ENCODE measurements at regions not wholly inside any gene's neighbourhood (a gene's known extent, or its start where the extent isn't known, plus 50 kb on each side); places are given as distances from the start of the nearest gene placed in this dataset.

GRCh38 chr20:12404941-12405340, 487.2 kb downstream of the BTBD3 start:
- ATAC-seq (no peak), DNase-seq (ENCODE audit: extremely low read depth in 1 of 4, low spot score in 3 of 4) (no peak), FAIRE-seq (no peak)
- Histone ChIP-seq H3K9me1 (ENCODE audit: control insufficient read depth, insufficient read depth, low read length) (no peaks in the 10 kb centered on the region), H3K4me3 (no peak overlapping the region), H3K79me2 (ENCODE audit: control insufficient read depth, insufficient read depth, low read length) (no peaks in the 10 kb centered on the region), H3K36me3 (ENCODE audit: control insufficient read depth, insufficient read depth, low read length) (no peaks in the 10 kb centered on the region), H4K20me1 (replicated peaks; ENCODE audit: control insufficient read depth, insufficient read depth, low read length) (no peaks in the 10 kb centered on the region), H3K27me3 (ENCODE audit: control insufficient read depth in 2 of 2, insufficient read depth in 2 of 2, low read length in 2 of 2) (no peaks in the 10 kb centered on the region), H3K9ac (ENCODE audit: insufficient read depth in 1 of 2, low read depth in 2 of 2, low read length in 2 of 2) (no peak overlapping the region), H2AFZ (ENCODE audit: low read depth, low read length) (no peak overlapping the region), H3K9me3 (replicated peaks; ENCODE audit: control insufficient read depth, insufficient read depth, low read depth, low read length) (no peaks in the 10 kb centered on the region), H3K4me1 (replicated peaks in 1 of 2; ENCODE audit: control insufficient read depth in 2 of 2, insufficient read depth in 2 of 2, low read length in 2 of 2) (no peaks in the 10 kb centered on the region), H3K4me2 (ENCODE audit: insufficient read depth, low read length) (no peak overlapping the region), H3K27ac (ENCODE audit: extremely low read depth, low read depth, low read length) (no peak overlapping the region)
- ChIA-PET POLR2A (no interaction called here), CTCF (ENCODE audit: low intra/inter-chr PET ratio) (no interaction called here)
- BruUV-seq (replicated peaks), result no TSS peak
- in situ Hi-C loops (cut with MboI), result no loop called here
- intact Hi-C loops (cut with micrococcal nuclease), result no loop called here
- TF ChIP-seq, protein P1, sequence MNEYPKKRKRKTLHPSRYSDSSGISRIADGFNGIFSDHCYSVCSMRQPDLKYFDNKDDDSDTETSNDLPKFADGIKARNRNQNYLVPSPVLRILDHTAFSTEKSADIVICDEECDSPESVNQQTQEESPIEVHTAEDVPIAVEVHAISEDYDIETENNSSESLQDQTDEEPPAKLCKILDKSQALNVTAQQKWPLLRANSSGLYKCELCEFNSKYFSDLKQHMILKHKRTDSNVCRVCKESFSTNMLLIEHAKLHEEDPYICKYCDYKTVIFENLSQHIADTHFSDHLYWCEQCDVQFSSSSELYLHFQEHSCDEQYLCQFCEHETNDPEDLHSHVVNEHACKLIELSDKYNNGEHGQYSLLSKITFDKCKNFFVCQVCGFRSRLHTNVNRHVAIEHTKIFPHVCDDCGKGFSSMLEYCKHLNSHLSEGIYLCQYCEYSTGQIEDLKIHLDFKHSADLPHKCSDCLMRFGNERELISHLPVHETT (CRISPR knock-in tag; conservative IDR thresholded peaks at IDR 0.05 in 1 of 2, IDR thresholded peaks at IDR 0.05 in 1 of 2), result no peak
- TF ChIP-seq HEY1 (CRISPR knock-in tag; IDR thresholded peaks at IDR 0.05; ENCODE audit: borderline replicate concordance) (no peak), NCOA6 (IDR thresholded peaks at IDR 0.05) (no peak), MAZ (CRISPR knock-in tag; conservative IDR thresholded peaks at IDR 0.05 in 1 of 2, IDR thresholded peaks at IDR 0.05 in 1 of 2) (no peak), ZNF41 (CRISPR knock-in tag; conservative IDR thresholded peaks at IDR 0.05) (no peak), ZNF133 (CRISPR knock-in tag; IDR thresholded peaks at IDR 0.05) (no peak), ZNF175 (CRISPR knock-in tag; IDR thresholded peaks at IDR 0.05; ENCODE audit: low read depth) (no peak), THRB (CRISPR knock-in tag; conservative IDR thresholded peaks at IDR 0.05) (no peak), AFF1 (IDR thresholded peaks at IDR 0.05; ENCODE audit: low read depth in 1 of 2, partially characterized antibody in 2 of 2) (no peak), RBBP5 (IDR thresholded peaks at IDR 0.05; ENCODE audit: borderline replicate concordance, insufficient read depth, low read length, poor library complexity, severe bottlenecking) (no peak), ZBTB11 (CRISPR knock-in tag; IDR thresholded peaks at IDR 0.05) (no peak)
